Heart left ventricle (tissue), 16 donors: ENCODE measurements at regions not wholly inside any gene's neighbourhood (a gene's known extent, or its start where the extent isn't known, plus 50 kb on each side); places are given as distances from the start of the nearest gene placed in this dataset.

Experiments
- ATAC-seq, 4 donors: fragments of 200-7000 bp; cut with Tn5 transposase; one replicate each; pipeline ENCODE4 v1.9.1; 2020 to 2022; ENCODE audit warnings: moderate library complexity in 4 of 4, mild to moderate bottlenecking in 3 of 4, moderate number of reproducible peaks in 1 of 4
- DNase-seq, 5 donors: peaks; one replicate each; pipeline ENCODE4 v3.0.0-alpha.2; 2020
- H3K27ac ChIP-seq, 12 donors: fragments of 200-600 bp; sonication (generic) in 4 of 12; one replicate each; pipeline versions ENCODE4 v1.5.0 to v1.8.0; 2016 to 2022; ENCODE audit warnings: mild to moderate bottlenecking in 2 of 12
- H3K27me3 ChIP-seq, 9 donors: fragments of 200-600 bp; sonication (generic) in 2 of 9; one replicate each; pipeline versions ENCODE4 v1.5.1 to v1.8.0; 2016 to 2022; ENCODE audit warnings: mild to moderate bottlenecking in 3 of 9
- H3K36me3 ChIP-seq, 9 donors: fragments of 200-600 bp; sonication (generic) in 2 of 9; one replicate each; pipeline versions ENCODE4 v1.5.0 to v1.8.0; 2018 to 2022; ENCODE audit warnings: mild to moderate bottlenecking in 2 of 9
- H3K4me1 ChIP-seq, 12 donors: fragments of 200-600 bp; sonication (generic) in 4 of 12; one replicate each; pipeline versions ENCODE4 v1.5.0 to v1.8.0; 2016 to 2022; ENCODE audit warnings: mild to moderate bottlenecking in 3 of 12
- H3K4me3 ChIP-seq, 12 donors: fragments of 200-600 bp; sonication (generic) in 4 of 12; one replicate each; pipeline versions ENCODE4 v1.5.0 to v1.8.0; 2017 to 2022; ENCODE audit warnings: mild to moderate bottlenecking in 9 of 12, moderate library complexity in 4 of 12
- H3K9me3 ChIP-seq, 12 donors: fragments of 200-600 bp; sonication (generic) in 4 of 12; one replicate each; pipeline versions ENCODE4 v1.5.0 to v1.8.0; 2016 to 2022; ENCODE audit warnings: mild to moderate bottlenecking in 1 of 12
- POLR2A ChIP-seq, 2 donors: fragments of 450-650 bp; IDR thresholded peaks; one replicate each; pipeline ENCODE4 v1.6.1; 2017; ENCODE audit warnings: antibody characterized with exemption in 2 of 2, mild to moderate bottlenecking in 2 of 2, moderate library complexity in 2 of 2
- WGBS, 4 donors: extraction: QIAGEN DNeasy Blood & Tissue Kit in 2 of 4; methylation state at CpG; one replicate each; pipeline versions ENCODE4 v1.1.5 to v1.1.7; 2013 to 2018; 5-methylcytosine and 5-hydroxymethylcytosine counted together
- intact Hi-C, 10 donors: fragments of 100-400 bp; cut with DNase I; formaldehyde crosslinking; loops; one replicate each; pipeline versions ENCODE4 v1.11.1 to v1.14.2; 2022
- TF ChIP-seq, protein P1 (sequence below), 12 donors: fragments of 200-600 bp; sonication (generic) in 4 of 12; IDR thresholded peaks; one replicate each; pipeline versions ENCODE4 v1.5.0 to v1.8.0; 2018 to 2022; ENCODE audit warnings: antibody characterized with exemption in 12 of 12, mild to moderate bottlenecking in 5 of 12
- donor health status: ischemic (EF 13 %, LVEDD 7.1; RV severe dilation, severe dysfunction).
- donor health status: healthy with polysubstance abuse.
- donor health status: DM: no; HTN: yes; CAD: no.
- donor health status: DM: no; HTN: no; CAD: no.
- donor health status: ischemic (EF 25% LVEDD 6.9; RV normal size, moderate dysfunction).
- donor health status: ischemic (EF 25% LVEDD 5.7; RV mildly dilated, moderate dysfunction).
- donor health status: healthy.
- donor health status: DM: yes; HTN: yes; CAD: no.
- donor health status: ischemic (EF 35%, LVEDD 5.7; RV mildly dilated, moderate dysfunction).
- donor health status: nonischemic (EF 11% LVEDD 7.7; RV severe dilation, severe dysfunction).
- donor health status: DM: yes; HTN: yes; CAD: no.
- donor health status: PGD.
- donor health status: ischemic (EF 29% LVEDD 5.4; RV normal size, mild dysfunction).
- donor health status: nonischemic (EF 23%, LVEDD 6.1; RV moderate dilation, normal function).

DNA sequence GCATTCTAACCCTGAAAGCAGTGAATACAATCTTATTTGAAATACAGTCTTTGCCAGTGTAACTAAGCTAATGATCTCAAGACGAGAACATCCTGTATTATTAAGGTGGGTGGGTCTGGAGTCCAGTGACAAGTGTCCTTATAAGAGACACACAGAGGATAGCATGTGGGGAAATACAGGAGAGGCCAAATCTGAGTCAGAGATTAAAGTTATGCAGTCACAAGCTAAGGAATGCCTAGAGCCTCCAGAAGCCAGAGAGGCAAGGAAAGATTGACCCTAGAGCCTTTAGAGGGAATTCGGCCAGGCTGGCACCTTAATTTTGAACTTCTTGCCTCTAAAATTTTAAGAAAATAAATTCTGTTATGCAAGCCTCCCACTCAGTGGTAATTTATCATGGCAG lies 87.5 kb upstream of the HGF start:
- TF ChIP-seq, protein P1, sequence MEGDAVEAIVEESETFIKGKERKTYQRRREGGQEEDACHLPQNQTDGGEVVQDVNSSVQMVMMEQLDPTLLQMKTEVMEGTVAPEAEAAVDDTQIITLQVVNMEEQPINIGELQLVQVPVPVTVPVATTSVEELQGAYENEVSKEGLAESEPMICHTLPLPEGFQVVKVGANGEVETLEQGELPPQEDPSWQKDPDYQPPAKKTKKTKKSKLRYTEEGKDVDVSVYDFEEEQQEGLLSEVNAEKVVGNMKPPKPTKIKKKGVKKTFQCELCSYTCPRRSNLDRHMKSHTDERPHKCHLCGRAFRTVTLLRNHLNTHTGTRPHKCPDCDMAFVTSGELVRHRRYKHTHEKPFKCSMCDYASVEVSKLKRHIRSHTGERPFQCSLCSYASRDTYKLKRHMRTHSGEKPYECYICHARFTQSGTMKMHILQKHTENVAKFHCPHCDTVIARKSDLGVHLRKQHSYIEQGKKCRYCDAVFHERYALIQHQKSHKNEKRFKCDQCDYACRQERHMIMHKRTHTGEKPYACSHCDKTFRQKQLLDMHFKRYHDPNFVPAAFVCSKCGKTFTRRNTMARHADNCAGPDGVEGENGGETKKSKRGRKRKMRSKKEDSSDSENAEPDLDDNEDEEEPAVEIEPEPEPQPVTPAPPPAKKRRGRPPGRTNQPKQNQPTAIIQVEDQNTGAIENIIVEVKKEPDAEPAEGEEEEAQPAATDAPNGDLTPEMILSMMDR (IDR thresholded peaks at IDR 0.05): no peak
- no peak for TF ChIP-seq POLR2A (IDR thresholded peaks at IDR 0.05)
- no peak for ATAC-seq
- intact Hi-C loops: no loop called here
- H3K36me3 ChIP-seq: no peaks in the 10 kb centered on the region
- H3K4me3 ChIP-seq: no peak overlapping the region
- no peaks in the 10 kb centered on the region for H3K27me3 ChIP-seq
- 70 to 78% (median 75%) methylated on average over 2 of the region's 2 CpGs for WGBS, 4 donors
- no peaks in the 10 kb centered on the region for H3K4me1 ChIP-seq
- no peak overlapping the region for H3K27ac ChIP-seq
- no peak for DNase-seq
- H3K9me3 ChIP-seq: no peaks in the 10 kb centered on the region

DNA sequence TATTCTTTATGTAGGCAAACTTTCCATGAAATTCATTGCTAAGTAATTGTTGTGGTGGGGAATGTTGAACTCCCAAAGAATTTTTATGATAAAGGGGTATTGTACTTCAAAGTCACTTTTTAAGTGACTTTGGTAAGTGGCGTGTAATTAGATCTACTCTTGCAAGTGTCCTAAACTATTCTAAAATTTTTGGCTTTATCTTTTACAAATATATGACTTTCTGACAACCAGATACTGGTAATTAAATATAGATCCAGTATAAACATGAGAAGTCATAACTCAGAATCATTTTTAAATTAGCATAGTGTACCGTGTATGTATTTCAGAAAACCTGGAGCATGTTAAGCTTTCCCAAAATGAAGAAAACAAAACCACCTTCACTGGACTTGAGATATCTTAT lies 84.7 kb upstream of the HGF start:
- ATAC-seq (no peak), DNase-seq (no peak)
- Histone ChIP-seq H3K4me3 (no peak overlapping the region), H3K36me3 (no peaks in the 10 kb centered on the region), H3K9me3 (no peaks in the 10 kb centered on the region), H3K27me3 (no peaks in the 10 kb centered on the region), H3K27ac (no peak overlapping the region), H3K4me1 (no peaks in the 10 kb centered on the region)
- intact Hi-C loops: no loop called here
- TF ChIP-seq, protein P1 (IDR thresholded peaks at IDR 0.05): no peak
- no peak for TF ChIP-seq POLR2A (IDR thresholded peaks at IDR 0.05)
- 90 to 95% (median 92%) methylated on average over 2 of the region's 2 CpGs for WGBS, 4 donors

DNA sequence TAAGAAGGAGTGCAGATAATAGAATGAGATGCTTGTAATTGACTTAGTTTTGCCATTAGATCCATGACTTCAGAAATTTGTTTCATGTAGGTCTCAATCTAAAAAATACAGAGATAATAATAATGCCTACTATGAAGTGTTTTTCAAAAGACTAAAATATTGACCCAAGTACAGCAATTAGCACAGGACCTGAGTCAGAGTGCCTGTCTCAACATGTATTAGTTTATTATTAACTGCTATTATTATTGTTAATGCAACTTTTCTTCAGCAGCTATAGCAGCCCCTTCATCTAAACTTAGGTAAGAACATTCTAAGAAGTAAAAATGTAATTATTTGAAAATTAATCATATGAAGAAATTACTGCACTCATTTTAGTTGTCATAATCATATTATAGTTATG lies 82.9 kb upstream of the HGF start:
- ATAC-seq (no peak), DNase-seq (no peak)
- Histone ChIP-seq H3K9me3 (no peaks in the 10 kb centered on the region), H3K27ac (no peak overlapping the region), H3K4me1 (no peaks in the 10 kb centered on the region), H3K27me3 (no peaks in the 10 kb centered on the region), H3K36me3 (no peaks in the 10 kb centered on the region), H3K4me3 (no peak overlapping the region)
- TF ChIP-seq POLR2A (IDR thresholded peaks at IDR 0.05): no peak
- TF ChIP-seq, protein P1 (IDR thresholded peaks at IDR 0.05): no peak
- intact Hi-C loops: no loop called here

- H3K36me3 ChIP-seq: no peaks in the 10 kb centered on the region
- H3K9me3 ChIP-seq: no peaks in the 10 kb centered on the region
- TF ChIP-seq POLR2A (IDR thresholded peaks at IDR 0.05): no peak
- TF ChIP-seq, protein P1 (IDR thresholded peaks at IDR 0.05): no peak
- no peak for ATAC-seq
- H3K4me1 ChIP-seq: peaks cover 0 to 8% (median 0%) of the 10 kb centered on the region in 12 donors
- DNase-seq: no peak
- no peak overlapping the region for H3K27ac ChIP-seq
- intact Hi-C loops: no loop called here
- H3K27me3 ChIP-seq: no peaks in the 10 kb centered on the region
- no peak overlapping the region for H3K4me3 ChIP-seq
Observed at GRCh38 chr7:81851413-81851812, 81.6 kb upstream of the HGF start.
